GM18498 (cell line): ENCODE measurements at regions not wholly inside any gene's neighbourhood (a gene's known extent, or its start where the extent isn't known, plus 50 kb on each side); places are given as distances from the start of the nearest gene placed in this dataset.
"Not testable (repeated sequence)": the region's sequence is repeated elsewhere in the genome, so short reads cannot be mapped to it uniquely, and the experiment has no call there.

Experiments used
- ATAC-seq: cut with Tn5 transposase; IDR thresholded peaks from one replicate; pipeline ENCODE4 v1.9.1; 2021; ENCODE audit warnings: mild to moderate bottlenecking, moderate library complexity; ENCODE audit not compliant: unreplicated experiment

- ATAC-seq: no peak
Observed at GRCh38 chr11:112533682-112534081, 273.0 kb upstream of the PLET1 start.

- no peak for ATAC-seq
Observed at GRCh38 chr11:112534208-112534607, 273.5 kb upstream of the PLET1 start.

GRCh38 chr11:112537026-112537425 is 276.4 kb upstream of the PLET1 start:
- no peak for ATAC-seq

GRCh38 chr11:112537846-112538330 is 277.2 kb upstream of the PLET1 start:
- no peak for ATAC-seq

DNA sequence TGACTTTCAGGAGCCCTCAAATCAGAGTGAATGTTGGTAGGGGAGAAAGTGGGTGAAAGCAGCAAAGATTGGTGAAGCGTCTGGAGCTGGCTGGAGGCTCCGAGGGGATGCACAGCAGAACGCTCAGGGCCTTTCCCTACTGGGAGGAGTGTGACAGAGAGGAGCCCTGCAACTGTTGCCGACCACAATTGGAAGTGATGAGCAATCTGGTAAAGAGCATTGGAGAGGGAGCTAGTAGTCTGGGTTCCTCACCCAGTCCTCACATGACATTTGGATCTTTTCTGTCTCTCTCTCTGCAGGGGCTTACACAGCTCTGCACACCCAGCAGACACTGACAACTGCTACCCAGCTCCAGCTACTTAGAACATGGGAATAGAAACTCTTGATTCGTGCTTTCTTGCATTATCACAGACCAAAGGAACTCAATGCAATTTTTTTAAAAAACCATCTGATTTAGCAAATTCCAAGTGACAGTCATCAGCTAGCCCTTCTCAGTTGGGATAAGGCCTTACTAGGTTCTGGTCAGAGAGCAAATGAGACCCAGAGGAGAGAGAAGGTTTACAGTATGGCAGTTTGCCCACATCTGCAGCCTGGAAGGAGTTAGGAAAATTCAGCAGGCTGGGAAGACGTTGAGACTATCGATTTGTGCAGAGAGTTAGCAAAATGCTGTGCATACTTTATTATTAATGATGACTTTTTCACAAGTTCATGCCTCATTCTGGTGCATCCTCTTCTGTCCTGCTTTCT is 278.0 kb upstream of the PLET1 start:
- ATAC-seq: no peak

DNA sequence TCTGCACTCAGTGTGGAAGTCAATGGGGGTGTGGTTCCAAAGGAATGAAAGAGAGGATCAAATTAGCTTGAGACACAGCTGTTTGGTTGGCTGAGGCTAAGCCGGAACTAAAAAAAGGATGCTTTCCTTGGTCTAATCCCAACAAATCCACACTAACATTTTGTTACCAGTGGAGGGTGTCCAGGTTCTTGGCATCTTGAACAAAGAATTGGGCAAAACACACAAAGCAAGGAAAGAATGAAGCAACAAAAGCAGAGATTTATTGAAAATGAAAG is 278.6 kb upstream of the PLET1 start:
- not testable (repeated sequence) for ATAC-seq

DNA sequence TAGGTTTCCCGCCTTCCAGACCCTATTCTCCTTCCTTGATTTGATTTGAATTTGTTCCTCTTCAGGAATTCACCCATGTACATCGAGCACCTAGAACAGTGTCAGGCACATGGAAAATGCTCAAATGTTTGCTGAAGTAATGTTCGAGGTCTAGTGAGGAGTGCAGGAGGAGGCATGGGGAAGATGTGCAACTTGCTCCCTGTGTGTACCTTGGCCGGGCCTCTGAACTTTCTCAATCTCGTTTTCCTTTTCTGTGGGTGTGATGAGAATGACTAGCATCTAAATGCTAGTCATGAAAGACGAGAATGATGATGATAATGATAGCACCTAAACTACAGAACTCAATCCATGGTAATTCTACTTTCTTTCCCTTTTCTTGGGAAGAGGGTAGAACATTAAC is 279.1 kb upstream of the PLET1 start:
- ATAC-seq: no peak

- no peak for ATAC-seq
Observed at GRCh38 chr11:112540261-112540660, 279.6 kb upstream of the PLET1 start.

- ATAC-seq: no peak
Observed at GRCh38 chr11:112541140-112542046, 280.7 kb upstream of the PLET1 start.

DNA sequence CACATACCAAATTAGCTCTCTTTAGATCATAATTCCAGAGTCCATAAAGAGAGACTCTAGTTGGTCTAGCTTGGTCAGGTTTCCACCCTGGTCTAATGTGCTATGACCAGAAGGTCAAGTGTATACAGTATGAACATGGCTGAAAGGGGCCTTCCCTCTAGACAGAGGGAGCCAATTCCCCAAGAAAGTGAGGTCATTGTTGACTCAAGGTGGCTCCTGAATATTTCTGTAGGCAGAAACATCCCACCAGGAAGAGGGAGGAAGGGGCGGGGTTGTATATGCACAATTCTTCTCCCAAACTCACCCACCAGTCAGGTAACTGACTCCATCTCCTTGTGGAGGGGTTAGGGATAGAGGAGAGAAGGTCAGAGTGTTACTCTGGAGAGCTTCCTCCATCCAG is 281.8 kb upstream of the PLET1 start:
- ATAC-seq: no peak

DNA sequence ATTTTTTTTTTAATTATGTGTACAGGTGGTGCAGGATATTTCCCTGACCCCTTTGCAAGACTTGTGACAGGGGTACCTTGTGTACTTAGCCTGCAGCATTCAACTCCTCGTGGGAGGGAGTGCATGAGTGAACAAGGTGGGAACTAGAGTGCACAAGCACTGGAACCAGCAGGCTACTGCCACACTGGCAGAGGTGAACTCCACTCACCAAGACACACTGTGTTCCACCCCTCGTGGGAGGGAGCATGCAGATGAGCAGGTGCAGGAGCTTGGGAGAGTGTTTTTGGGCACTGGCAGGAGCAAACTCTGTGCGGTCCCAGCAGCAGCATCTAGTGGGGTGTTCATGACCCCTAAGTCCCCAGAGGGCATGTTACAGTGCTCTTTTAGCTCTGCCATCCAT is 282.7 kb upstream of the PLET1 start:
- no peak for ATAC-seq

GRCh38 chr11:112548641-112549040 is 288.0 kb upstream of the PLET1 start:
- ATAC-seq: no peak

- no peak for ATAC-seq
Observed at GRCh38 chr11:112553205-112553731, 292.6 kb upstream of the PLET1 start.

DNA sequence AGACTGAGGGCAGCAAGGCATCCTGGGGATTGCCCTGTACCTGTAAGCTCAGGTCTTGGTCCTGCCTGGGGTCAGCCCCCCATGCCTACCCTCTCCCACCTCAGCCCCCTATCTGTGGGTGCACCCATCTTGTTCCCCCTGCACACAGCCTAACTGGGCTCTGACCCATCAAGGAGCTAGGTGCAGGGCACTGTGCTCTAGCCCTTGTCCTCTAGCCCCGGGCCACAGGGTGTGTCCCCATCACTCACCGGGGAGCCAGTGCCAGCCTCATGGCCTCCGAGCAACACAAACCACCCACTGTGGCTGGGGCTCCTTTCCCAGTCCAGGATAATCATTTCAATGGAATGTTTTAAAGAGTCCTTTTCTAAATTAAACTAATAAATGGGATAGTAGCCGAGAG is 293.9 kb upstream of the PLET1 start:
- no peak for ATAC-seq

- peak; percentile 50 for ATAC-seq
Observed at GRCh38 chr11:112555491-112556364, 295.1 kb upstream of the PLET1 start.

DNA sequence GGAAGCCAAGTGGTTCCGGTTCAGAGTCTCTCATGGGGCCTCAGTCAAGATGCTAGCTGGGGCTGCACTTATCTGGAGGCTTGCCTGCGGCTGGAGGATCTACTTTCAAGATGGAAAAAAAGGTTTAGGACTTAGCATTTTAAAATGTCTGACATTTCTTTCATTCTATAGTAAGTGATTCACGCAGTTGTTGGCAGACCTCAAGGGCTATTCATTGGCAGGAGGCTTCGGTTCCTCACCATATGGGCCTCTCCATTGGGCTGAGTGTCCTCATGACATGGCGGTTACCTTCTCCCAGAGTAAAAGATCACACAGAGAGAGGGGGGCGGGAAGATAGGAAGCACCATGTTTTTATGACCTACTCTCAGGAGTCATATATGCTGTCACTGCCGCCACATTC is 298.0 kb upstream of the PLET1 start:
- ATAC-seq: no peak

DNA sequence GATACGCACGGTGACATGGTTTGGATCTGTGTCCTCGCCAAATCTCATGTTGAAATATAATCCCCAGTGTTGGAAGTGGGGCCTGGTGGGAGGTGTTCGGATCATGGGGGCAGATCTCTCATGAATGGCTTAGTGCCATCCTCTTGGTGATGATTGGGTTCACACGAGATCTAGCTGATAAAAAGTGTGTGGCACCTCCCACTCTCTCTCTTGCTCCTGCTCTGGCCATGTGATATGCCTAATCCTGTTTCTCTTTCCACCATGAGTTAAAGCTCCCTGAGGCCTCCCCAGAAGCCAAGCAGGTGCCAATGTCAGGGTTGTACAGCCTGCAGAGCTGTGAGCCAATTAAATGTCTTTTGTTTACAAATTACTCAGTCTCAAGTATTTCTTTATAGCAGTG is 303.1 kb upstream of the PLET1 start:
- no peak for ATAC-seq

GRCh38 chr11:112564228-112564955 is 303.7 kb upstream of the PLET1 start:
- ATAC-seq: no peak

DNA sequence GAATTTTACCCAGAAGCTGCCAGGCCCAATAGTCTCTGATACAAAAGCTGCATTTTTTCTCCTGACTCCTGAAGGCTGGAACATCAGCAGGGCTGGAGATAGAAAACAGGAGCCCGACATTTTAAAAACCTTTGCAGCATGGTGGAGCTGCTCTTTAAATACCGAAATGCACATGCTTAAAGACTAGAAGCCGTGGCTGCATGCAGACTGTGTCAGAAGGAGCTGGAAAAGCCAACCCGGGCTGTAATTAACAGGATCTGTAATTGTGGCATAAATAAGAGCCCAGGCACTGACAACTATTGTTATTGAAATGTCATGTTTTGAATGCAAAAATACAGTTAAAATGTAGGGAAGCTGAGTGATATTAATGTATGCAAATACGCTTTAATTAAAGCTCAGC is 304.9 kb upstream of the PLET1 start:
- no peak for ATAC-seq

GRCh38 chr11:112566124-112566523 is 305.5 kb upstream of the PLET1 start:
- ATAC-seq: no peak
